GM12878 (cell line): ENCODE measurements at regions not wholly inside any gene's neighbourhood (a gene's known extent, or its start where the extent isn't known, plus 50 kb on each side); places are given as distances from the start of the nearest gene placed in this dataset.

Experiments used
- ATAC-seq: fragments of 200-7000 bp; cut with Tn5 transposase; 3 replicates; pipeline ENCODE4 v1.9.1; 2020; ENCODE audit warnings: mild to moderate bottlenecking, moderate library complexity
- BruUV-seq: library from RNA; stranded (reverse); fragments of 400-500 nt; replicated peaks from 2 replicates; lab custom pipeline; 2021; lab: Mats Ljungman, UMichigan
- CTCF ChIA-PET: fragments of 300-600 bp; sonication (Branson Sonifier 250); formaldehyde crosslinking; extraction: SDS; loops from one replicate; lab custom pipeline; 2021; ENCODE audit warnings: inconsistent platforms; lab: Yijun Ruan, JAX
- POLR2A ChIA-PET: fragments of 350-600 bp; formaldehyde crosslinking; extraction: SDS; loops from one replicate; lab custom pipeline; 2021; ENCODE audit warnings: inconsistent platforms; lab: Charles Lee
- RAD21 ChIA-PET: fragments of 300-600 bp; sonication (Branson Sonifier 250); formaldehyde crosslinking; loops from one replicate; lab custom pipeline; 2023; ENCODE audit warnings: antibody characterized with exemption; ENCODE audit not compliant: unreplicated experiment; lab: Charles Lee
- SMC1A ChIA-PET: fragments of 300-600 bp; sonication (Branson Sonifier 250); formaldehyde crosslinking; loops from one replicate; lab custom pipeline; 2023; ENCODE audit not compliant: unreplicated experiment, uncharacterized antibody; lab: Charles Lee
- DNase-seq: peaks from one replicate; pipeline ENCODE4 v3.0.0-alpha.2; 2011; ENCODE audit warnings: low read depth, low spot score
- FAIRE-seq: peaks from 3 replicates; lab custom pipeline; 2011; peaks lifted over from hg19 to GRCh38; lab: Jason Lieb, UNC
- H2AFZ ChIP-seq: 2 replicates; pipeline ENCODE4 v1.6.0; 2011; ENCODE audit warnings: low read depth, low read length, control low read depth; ENCODE audit not compliant: control insufficient read depth
- H3K27ac ChIP-seq: 2 replicates; pipeline ENCODE4 v1.5.1; 2011; ENCODE audit warnings: control low read depth; ENCODE audit not compliant: control insufficient read depth, insufficient read depth
- H3K27me3 ChIP-seq, 2 experiments: replicated peaks in 1 of 2; 2 replicates each; pipeline versions ENCODE4 v1.6.0 to v1.6.1; 2011; ENCODE audit warnings: low read length in 1 of 2; ENCODE audit not compliant: control insufficient read depth in 2 of 2, insufficient read depth in 2 of 2
- H3K36me3 ChIP-seq, 2 experiments: 2 replicates each; pipeline ENCODE4 v1.5.1; 2011; ENCODE audit warnings: low read length in 1 of 2; ENCODE audit not compliant: control insufficient read depth in 2 of 2, insufficient read depth in 2 of 2
- H3K4me1 ChIP-seq: 2 replicates; pipeline ENCODE4 v1.6.1; 2011; ENCODE audit warnings: mild to moderate bottlenecking, low read length, moderate library complexity, mixed read lengths; ENCODE audit not compliant: control insufficient read depth, insufficient read depth
- H3K4me2 ChIP-seq: 2 replicates; pipeline ENCODE4 v1.6.0; 2011; ENCODE audit warnings: control low read depth; ENCODE audit not compliant: control insufficient read depth, insufficient read depth
- H3K4me3 ChIP-seq: fragments of 200-600 bp; sonication (generic); 2 replicates; pipeline ENCODE4 v1.5.1; 2016
- H3K79me2 ChIP-seq: 2 replicates; pipeline ENCODE4 v1.6.0; 2011; ENCODE audit warnings: low read length; ENCODE audit not compliant: control insufficient read depth, insufficient read depth
- H3K9ac ChIP-seq: 2 replicates; pipeline ENCODE4 v1.8.0; 2011; ENCODE audit warnings: low read length, control low read depth, mixed read lengths; ENCODE audit not compliant: control insufficient read depth, insufficient read depth
- H3K9me3 ChIP-seq: replicated peaks from 3 replicates; pipeline ENCODE4 v1.5.1; 2011; ENCODE audit warnings: mild to moderate bottlenecking, low read length; ENCODE audit not compliant: control insufficient read depth, insufficient read depth
- H4K20me1 ChIP-seq: 2 replicates; pipeline ENCODE4 v1.6.0; 2011; ENCODE audit not compliant: control insufficient read depth, insufficient read depth
- BCL11A ChIP-seq: IDR thresholded peaks from 2 replicates; pipeline ENCODE4 v1.6.1; 2011; ENCODE audit warnings: low read depth, low read length
- GABPA ChIP-seq: IDR thresholded peaks from 2 replicates; pipeline ENCODE4 v1.6.1; 2014; ENCODE audit warnings: antibody characterized with exemption, low read depth, mild to moderate bottlenecking, inconsistent platforms
- JUNB ChIP-seq: IDR thresholded peaks from 2 replicates; pipeline ENCODE4 v1.6.1; 2016; ENCODE audit warnings: antibody characterized with exemption, mild to moderate bottlenecking
- NR2C1 ChIP-seq: fragments of 450-650 bp; IDR thresholded peaks from 2 replicates; pipeline ENCODE4 v1.6.1; 2017; ENCODE audit warnings: antibody characterized with exemption, mild to moderate bottlenecking, moderate library complexity
- POLR2A ChIP-seq: IDR thresholded peaks from 2 replicates; pipeline ENCODE4 v1.6.1; 2011; ENCODE audit warnings: low read depth, mild to moderate bottlenecking, low read length
- SMARCA5 ChIP-seq: fragments of 450-650 bp; IDR thresholded peaks from 2 replicates; pipeline ENCODE4 v1.6.1; 2017; ENCODE audit warnings: mild to moderate bottlenecking
- WGBS: methylation state at CpG from one replicate; pipeline ENCODE4 v1.1.6; 2016; ENCODE audit warnings: low lambda C conversion rate; ENCODE audit not compliant: insufficient replicate concordance, insufficient coverage; ENCODE audit errors: missing lambda C conversion rate; 5-methylcytosine and 5-hydroxymethylcytosine counted together
- in situ Hi-C: fragments of 300-500 bp; cut with MboI; formaldehyde crosslinking; loops from 9 replicates; pipeline ENCODE4 v1.14.3; 2018; ENCODE audit warnings: mixed read lengths
- intact Hi-C: fragments of 100-400 bp; cut with micrococcal nuclease; formaldehyde crosslinking; loops from one replicate; pipeline ENCODE4 v1.14.2; 2022; ENCODE audit not compliant: unreplicated experiment
- TF ChIP-seq, protein P1 (sequence below): IDR thresholded peaks from 2 replicates; pipeline ENCODE4 v1.6.1; 2012; ENCODE audit warnings: mild to moderate bottlenecking, low read depth, low read length
- TF ChIP-seq, protein P2 (sequence below): fragments of 450-650 bp; IDR thresholded peaks from 2 replicates; pipeline ENCODE4 v1.6.1; 2016; ENCODE audit warnings: mild to moderate bottlenecking

DNA sequence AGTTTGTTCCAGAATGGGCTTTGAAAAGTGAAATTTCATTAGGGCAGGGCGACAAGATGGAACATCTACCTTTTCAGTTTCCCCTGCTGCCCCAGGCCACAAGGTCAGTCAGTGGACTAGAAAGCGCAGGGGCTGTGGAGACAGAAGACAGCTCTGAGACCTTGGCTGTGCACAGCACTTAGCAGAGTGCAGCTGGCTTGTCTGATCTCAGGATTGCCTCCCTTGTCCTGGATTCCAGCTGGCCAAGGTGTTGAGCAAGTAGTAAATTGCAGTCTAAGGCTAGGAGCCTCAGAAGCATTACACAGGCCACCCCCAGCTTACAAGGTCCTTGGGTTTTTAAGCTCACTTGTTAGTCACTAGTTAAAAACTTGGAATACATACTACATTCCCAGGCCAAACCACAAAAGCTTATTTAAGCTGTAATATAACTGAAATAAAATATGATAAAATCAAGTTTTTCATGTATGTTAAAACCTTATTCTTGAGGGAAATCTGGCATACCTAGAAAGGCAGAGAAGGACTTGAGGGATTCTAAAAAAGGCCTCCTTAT is 67.3 kb upstream of the NPY start:
- no peaks in the 10 kb centered on the region for H3K36me3 ChIP-seq
- H3K4me2 ChIP-seq: no peak overlapping the region
- DNase-seq (no peak), FAIRE-seq (no peak), ATAC-seq (no peak)
- H4K20me1 ChIP-seq: no peaks in the 10 kb centered on the region
- no TSS peak for BruUV-seq
- intact Hi-C loops (no loop called here), in situ Hi-C loops (no loop called here)
- H2AFZ ChIP-seq: no peak overlapping the region
- TF ChIP-seq NR2C1 (no peak), GABPA (no peak), JUNB (no peak), BCL11A (no peak), POLR2A (no peak), SMARCA5 (no peak)
- TF ChIP-seq, protein P1, sequence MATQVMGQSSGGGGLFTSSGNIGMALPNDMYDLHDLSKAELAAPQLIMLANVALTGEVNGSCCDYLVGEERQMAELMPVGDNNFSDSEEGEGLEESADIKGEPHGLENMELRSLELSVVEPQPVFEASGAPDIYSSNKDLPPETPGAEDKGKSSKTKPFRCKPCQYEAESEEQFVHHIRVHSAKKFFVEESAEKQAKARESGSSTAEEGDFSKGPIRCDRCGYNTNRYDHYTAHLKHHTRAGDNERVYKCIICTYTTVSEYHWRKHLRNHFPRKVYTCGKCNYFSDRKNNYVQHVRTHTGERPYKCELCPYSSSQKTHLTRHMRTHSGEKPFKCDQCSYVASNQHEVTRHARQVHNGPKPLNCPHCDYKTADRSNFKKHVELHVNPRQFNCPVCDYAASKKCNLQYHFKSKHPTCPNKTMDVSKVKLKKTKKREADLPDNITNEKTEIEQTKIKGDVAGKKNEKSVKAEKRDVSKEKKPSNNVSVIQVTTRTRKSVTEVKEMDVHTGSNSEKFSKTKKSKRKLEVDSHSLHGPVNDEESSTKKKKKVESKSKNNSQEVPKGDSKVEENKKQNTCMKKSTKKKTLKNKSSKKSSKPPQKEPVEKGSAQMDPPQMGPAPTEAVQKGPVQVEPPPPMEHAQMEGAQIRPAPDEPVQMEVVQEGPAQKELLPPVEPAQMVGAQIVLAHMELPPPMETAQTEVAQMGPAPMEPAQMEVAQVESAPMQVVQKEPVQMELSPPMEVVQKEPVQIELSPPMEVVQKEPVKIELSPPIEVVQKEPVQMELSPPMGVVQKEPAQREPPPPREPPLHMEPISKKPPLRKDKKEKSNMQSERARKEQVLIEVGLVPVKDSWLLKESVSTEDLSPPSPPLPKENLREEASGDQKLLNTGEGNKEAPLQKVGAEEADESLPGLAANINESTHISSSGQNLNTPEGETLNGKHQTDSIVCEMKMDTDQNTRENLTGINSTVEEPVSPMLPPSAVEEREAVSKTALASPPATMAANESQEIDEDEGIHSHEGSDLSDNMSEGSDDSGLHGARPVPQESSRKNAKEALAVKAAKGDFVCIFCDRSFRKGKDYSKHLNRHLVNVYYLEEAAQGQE: no peak
- TF ChIP-seq, protein P2, sequence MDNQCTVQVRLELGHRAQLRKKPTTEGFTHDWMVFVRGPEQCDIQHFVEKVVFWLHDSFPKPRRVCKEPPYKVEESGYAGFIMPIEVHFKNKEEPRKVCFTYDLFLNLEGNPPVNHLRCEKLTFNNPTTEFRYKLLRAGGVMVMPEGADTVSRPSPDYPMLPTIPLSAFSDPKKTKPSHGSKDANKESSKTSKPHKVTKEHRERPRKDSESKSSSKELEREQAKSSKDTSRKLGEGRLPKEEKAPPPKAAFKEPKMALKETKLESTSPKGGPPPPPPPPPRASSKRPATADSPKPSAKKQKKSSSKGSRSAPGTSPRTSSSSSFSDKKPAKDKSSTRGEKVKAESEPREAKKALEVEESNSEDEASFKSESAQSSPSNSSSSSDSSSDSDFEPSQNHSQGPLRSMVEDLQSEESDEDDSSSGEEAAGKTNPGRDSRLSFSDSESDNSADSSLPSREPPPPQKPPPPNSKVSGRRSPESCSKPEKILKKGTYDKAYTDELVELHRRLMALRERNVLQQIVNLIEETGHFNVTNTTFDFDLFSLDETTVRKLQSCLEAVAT: no peak
- no peaks in the 10 kb centered on the region for H3K9me3 ChIP-seq
- CTCF ChIA-PET: no interaction called here
- no peak overlapping the region for H3K27ac ChIP-seq
- WGBS: 0% methylated on average over 2 of the region's 2 CpGs
- SMC1A ChIA-PET: no interaction called here
- H3K79me2 ChIP-seq: no peaks in the 10 kb centered on the region
- POLR2A ChIA-PET: no interaction called here
- RAD21 ChIA-PET: no interaction called here
- no peaks in the 10 kb centered on the region for H3K4me1 ChIP-seq
- H3K9ac ChIP-seq: no peak overlapping the region
- H3K27me3 ChIP-seq: no peaks in the 10 kb centered on the region; a peak in 1 of 4 replicates
- no peak overlapping the region for H3K4me3 ChIP-seq
